Cardiac muscle cell (in vitro differentiated cells and primary cell): ENCODE measurements at regions not wholly inside any gene's neighbourhood (a gene's known extent, or its start where the extent isn't known, plus 50 kb on each side); places are given as distances from the start of the nearest gene placed in this dataset.
A peak's percentile ranks its signal among the peaks of the same experiment; 100 is the strongest.

Experiments
- DNase-seq, 2 donors: peaks; one replicate each; pipeline versions ENCODE4 v3.0.0 to v3.0.0-alpha.2; 2010 to 2017; ENCODE audit warnings: low read depth in 1 of 2, low spot score in 1 of 2
- H3K27ac ChIP-seq: fragments of 200-600 bp; sonication (generic); 2 replicates; pipeline ENCODE4 v1.5.1; 2016
- H3K27me3 ChIP-seq: fragments of 200-600 bp; sonication (generic); 2 replicates; pipeline ENCODE4 v1.6.0; 2016; ENCODE audit warnings: control low read depth
- H3K36me3 ChIP-seq: fragments of 200-600 bp; sonication (generic); 2 replicates; pipeline ENCODE4 v1.5.1; 2016; ENCODE audit warnings: control low read depth
- H3K4me1 ChIP-seq: fragments of 200-600 bp; sonication (generic); 2 replicates; pipeline ENCODE4 v1.8.1; 2017; ENCODE audit warnings: low read depth, mild to moderate bottlenecking, mixed run types
- H3K4me3 ChIP-seq: fragments of 200-600 bp; sonication (generic); 2 replicates; pipeline ENCODE4 v1.5.1; 2016; ENCODE audit warnings: mild to moderate bottlenecking
- H3K9me3 ChIP-seq: fragments of 200-600 bp; sonication (generic); 2 replicates; pipeline ENCODE4 v1.5.1; 2017; ENCODE audit warnings: low read depth, mild to moderate bottlenecking, control low read depth
- TF ChIP-seq, protein P1 (sequence below): IDR thresholded peaks from 2 replicates; pipeline ENCODE4 v1.5.1; 2012; ENCODE audit warnings: low read depth, mild to moderate bottlenecking, low read length

DNA sequence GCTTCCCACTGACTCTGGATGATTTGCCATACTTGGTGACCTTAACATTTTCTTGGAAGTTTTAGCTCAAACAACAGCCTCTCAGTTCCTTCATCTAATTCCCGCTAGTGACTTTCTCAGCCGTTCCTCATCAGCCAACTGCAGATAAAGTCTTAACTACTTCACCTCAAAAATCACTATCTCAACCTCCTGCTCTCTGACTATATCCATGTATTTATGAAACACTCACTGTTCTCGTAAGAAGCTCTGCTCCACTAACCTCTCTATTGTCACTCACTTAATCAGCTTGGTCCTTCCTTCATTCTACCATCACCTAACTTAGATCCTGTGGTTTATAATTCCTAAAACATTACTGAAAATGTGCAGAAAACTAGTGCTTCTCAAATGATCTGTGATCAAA, 1551.6 kb downstream of the MRPL39 start:
- H3K4me3 ChIP-seq, result no peak overlapping the region
- no peaks in the 10 kb centered on the region for H3K27me3 ChIP-seq
- no peaks in the 10 kb centered on the region for H3K36me3 ChIP-seq
- H3K27ac ChIP-seq, result no peak overlapping the region
- DNase-seq, result no peak
- TF ChIP-seq, protein P1, sequence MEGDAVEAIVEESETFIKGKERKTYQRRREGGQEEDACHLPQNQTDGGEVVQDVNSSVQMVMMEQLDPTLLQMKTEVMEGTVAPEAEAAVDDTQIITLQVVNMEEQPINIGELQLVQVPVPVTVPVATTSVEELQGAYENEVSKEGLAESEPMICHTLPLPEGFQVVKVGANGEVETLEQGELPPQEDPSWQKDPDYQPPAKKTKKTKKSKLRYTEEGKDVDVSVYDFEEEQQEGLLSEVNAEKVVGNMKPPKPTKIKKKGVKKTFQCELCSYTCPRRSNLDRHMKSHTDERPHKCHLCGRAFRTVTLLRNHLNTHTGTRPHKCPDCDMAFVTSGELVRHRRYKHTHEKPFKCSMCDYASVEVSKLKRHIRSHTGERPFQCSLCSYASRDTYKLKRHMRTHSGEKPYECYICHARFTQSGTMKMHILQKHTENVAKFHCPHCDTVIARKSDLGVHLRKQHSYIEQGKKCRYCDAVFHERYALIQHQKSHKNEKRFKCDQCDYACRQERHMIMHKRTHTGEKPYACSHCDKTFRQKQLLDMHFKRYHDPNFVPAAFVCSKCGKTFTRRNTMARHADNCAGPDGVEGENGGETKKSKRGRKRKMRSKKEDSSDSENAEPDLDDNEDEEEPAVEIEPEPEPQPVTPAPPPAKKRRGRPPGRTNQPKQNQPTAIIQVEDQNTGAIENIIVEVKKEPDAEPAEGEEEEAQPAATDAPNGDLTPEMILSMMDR, result no peak
- no peaks in the 10 kb centered on the region for H3K9me3 ChIP-seq
- H3K4me1 ChIP-seq, result no peaks in the 10 kb centered on the region

GRCh38 chr21:24050231-24050630, 1557.0 kb downstream of the MRPL39 start:
- TF ChIP-seq, protein P1, result no peak
- Histone ChIP-seq H3K4me1 (no peaks in the 10 kb centered on the region), H3K27me3 (no peaks in the 10 kb centered on the region), H3K4me3 (no peak overlapping the region), H3K9me3 (no peaks in the 10 kb centered on the region), H3K36me3 (no peaks in the 10 kb centered on the region), H3K27ac (no peak overlapping the region)
- no peak for DNase-seq

- no peaks in the 10 kb centered on the region for H3K4me1 ChIP-seq
- no peak overlapping the region for H3K4me3 ChIP-seq
- H3K9me3 ChIP-seq, result no peaks in the 10 kb centered on the region
- DNase-seq, result no peak
- no peak overlapping the region for H3K27ac ChIP-seq
- no peaks in the 10 kb centered on the region for H3K36me3 ChIP-seq
- TF ChIP-seq, protein P1, result no peak
- no peaks in the 10 kb centered on the region for H3K27me3 ChIP-seq
Observed at GRCh38 chr21:24046829-24047443, 1560.3 kb downstream of the MRPL39 start.

GRCh38 chr21:24045775-24046215, 1561.5 kb downstream of the MRPL39 start:
- Histone ChIP-seq H3K27me3 (no peaks in the 10 kb centered on the region), H3K9me3 (no peaks in the 10 kb centered on the region), H3K36me3 (no peaks in the 10 kb centered on the region), H3K4me1 (no peaks in the 10 kb centered on the region), H3K27ac (no peak overlapping the region), H3K4me3 (no peak overlapping the region)
- TF ChIP-seq, protein P1, result peak; percentile 48
- DNase-seq, result peak; percentile 55 to 89

GRCh38 chr21:24045373-24045772, 1561.9 kb downstream of the MRPL39 start:
- no peak overlapping the region for H3K4me3 ChIP-seq
- H3K27me3 ChIP-seq, result no peaks in the 10 kb centered on the region
- no peak for DNase-seq
- no peak overlapping the region for H3K27ac ChIP-seq
- H3K9me3 ChIP-seq, result no peaks in the 10 kb centered on the region
- TF ChIP-seq, protein P1, result no peak
- H3K4me1 ChIP-seq, result no peaks in the 10 kb centered on the region
- H3K36me3 ChIP-seq, result no peaks in the 10 kb centered on the region
